ENCODE measurements at regions not wholly inside any gene's neighbourhood (a gene's known extent, or its start where the extent isn't known, plus 50 kb on each side); places are given as distances from the start of the nearest gene placed in this dataset.

- Mint-ChIP-seq H3K4me3 (ENCODE audit: unreplicated experiment) (peak overlapping the region; percentile 7), H3K9me3 (ENCODE audit: low read depth) (no peaks in the 10 kb centered on the region), H3K36me3 (ENCODE audit: low read depth) (no peaks in the 10 kb centered on the region), H3K27ac (ENCODE audit: unreplicated experiment) (no peak overlapping the region), H3K4me1 (ENCODE audit: low read depth) (peaks cover 25% of the 10 kb centered on the region), H3K27me3 (ENCODE audit: low read depth) (no peaks in the 10 kb centered on the region)
- DNase-seq (ENCODE audit: low spot score) = no peak
- TF ChIP-seq CTCF (IDR thresholded peaks at IDR 0.05) = no peak
Measured at GRCh38 chr16:85550953-85551924, 61.9 kb upstream of the GSE1 start.

- no peak for TF ChIP-seq CTCF (IDR thresholded peaks at IDR 0.05)
- H3K4me1 Mint-ChIP-seq (ENCODE audit: low read depth) = peaks cover 36% of the 10 kb centered on the region
- no peaks in the 10 kb centered on the region for H3K9me3 Mint-ChIP-seq (ENCODE audit: low read depth)
- H3K27me3 Mint-ChIP-seq (ENCODE audit: low read depth) = no peaks in the 10 kb centered on the region
- DNase-seq (ENCODE audit: low spot score) = no peak
- H3K4me3 Mint-ChIP-seq (ENCODE audit: unreplicated experiment) = peak overlapping the region; percentile 63
- no peak overlapping the region for H3K27ac Mint-ChIP-seq (ENCODE audit: unreplicated experiment)
- H3K36me3 Mint-ChIP-seq (ENCODE audit: low read depth) = no peaks in the 10 kb centered on the region
Measured at GRCh38 chr16:85552980-85553435, 60.1 kb upstream of the GSE1 start.

- Mint-ChIP-seq H3K9me3 (ENCODE audit: low read depth) (no peaks in the 10 kb centered on the region), H3K4me3 (ENCODE audit: unreplicated experiment) (peak overlapping the region; percentile 88), H3K27me3 (ENCODE audit: low read depth) (no peaks in the 10 kb centered on the region), H3K27ac (ENCODE audit: unreplicated experiment) (peak overlapping the region; percentile 95), H3K36me3 (ENCODE audit: low read depth) (no peaks in the 10 kb centered on the region), H3K4me1 (ENCODE audit: low read depth) (peaks cover 39% of the 10 kb centered on the region)
- TF ChIP-seq CTCF (IDR thresholded peaks at IDR 0.05) = peak; percentile 68
- no peak for DNase-seq (ENCODE audit: low spot score)
Measured at GRCh38 chr16:85553436-85554113, 59.5 kb upstream of the GSE1 start.

GRCh38 chr16:85554114-85554888 lies 58.8 kb upstream of the GSE1 start:
- Mint-ChIP-seq H3K27me3 (ENCODE audit: low read depth) (no peaks in the 10 kb centered on the region), H3K9me3 (ENCODE audit: low read depth) (no peaks in the 10 kb centered on the region), H3K27ac (ENCODE audit: unreplicated experiment) (peak overlapping the region; percentile 95), H3K36me3 (ENCODE audit: low read depth) (no peaks in the 10 kb centered on the region), H3K4me1 (ENCODE audit: low read depth) (peaks cover 39% of the 10 kb centered on the region), H3K4me3 (ENCODE audit: unreplicated experiment) (peak overlapping the region; percentile 88)
- DNase-seq (ENCODE audit: low spot score) = no peak
- TF ChIP-seq CTCF (IDR thresholded peaks at IDR 0.05) = no peak

Measured in chondrocyte (in vitro differentiated cells).